ENCODE measurements at regions not wholly inside any gene's neighbourhood (a gene's known extent, or its start where the extent isn't known, plus 50 kb on each side); places are given as distances from the start of the nearest gene placed in this dataset.

GRCh38 chr13:39951301-39951700 is 295.8 kb downstream of the COG6 start:
- Histone ChIP-seq H3K9me3 (no peaks in the 10 kb centered on the region), H3K27me3 (no peaks in the 10 kb centered on the region), H3K4me3 (no peak overlapping the region), H3K36me3 (no peaks in the 10 kb centered on the region), H3K27ac (peak overlapping the region in 1 of 4 donors; percentile 17), H3K4me1 (no peaks in the 10 kb centered on the region)
- TF ChIP-seq POLR2A (IDR thresholded peaks at IDR 0.05), result no peak
- no peak for TF ChIP-seq CTCF (IDR thresholded peaks at IDR 0.05)
- no peak for DNase-seq

- no peak for DNase-seq
- H3K27me3 ChIP-seq, result no peaks in the 10 kb centered on the region
- H3K4me1 ChIP-seq, result no peaks in the 10 kb centered on the region
- H3K4me3 ChIP-seq, result no peak overlapping the region
- no peaks in the 10 kb centered on the region for H3K36me3 ChIP-seq
- peak overlapping the region in 3 of 4 donors; percentile 8 to 29 (median 17) for H3K27ac ChIP-seq
- no peaks in the 10 kb centered on the region for H3K9me3 ChIP-seq
- TF ChIP-seq POLR2A (IDR thresholded peaks at IDR 0.05), result no peak
- TF ChIP-seq CTCF (IDR thresholded peaks at IDR 0.05), result no peak
These were observed 297.1 kb downstream of the COG6 start for GRCh38 chr13:39952249-39953233.

GRCh38 chr13:39954476-39954875 is 299.0 kb downstream of the COG6 start:
- DNase-seq, result no peak
- H3K4me3 ChIP-seq, result no peak overlapping the region
- no peaks in the 10 kb centered on the region for H3K4me1 ChIP-seq
- no peaks in the 10 kb centered on the region for H3K9me3 ChIP-seq
- no peaks in the 10 kb centered on the region for H3K36me3 ChIP-seq
- H3K27ac ChIP-seq, result no peak overlapping the region
- TF ChIP-seq CTCF (IDR thresholded peaks at IDR 0.05) (no peak), POLR2A (IDR thresholded peaks at IDR 0.05) (no peak)
- no peaks in the 10 kb centered on the region for H3K27me3 ChIP-seq

GRCh38 chr13:39955560-39955959 is 300.1 kb downstream of the COG6 start:
- H3K4me3 ChIP-seq, result no peak overlapping the region
- no peaks in the 10 kb centered on the region for H3K4me1 ChIP-seq
- DNase-seq, result no peak
- no peaks in the 10 kb centered on the region for H3K36me3 ChIP-seq
- H3K9me3 ChIP-seq, result no peaks in the 10 kb centered on the region
- H3K27me3 ChIP-seq, result no peaks in the 10 kb centered on the region
- TF ChIP-seq POLR2A (IDR thresholded peaks at IDR 0.05) (no peak), CTCF (IDR thresholded peaks at IDR 0.05) (no peak)
- H3K27ac ChIP-seq, result no peak overlapping the region

- TF ChIP-seq POLR2A (IDR thresholded peaks at IDR 0.05) (no peak), CTCF (IDR thresholded peaks at IDR 0.05) (no peak)
- Histone ChIP-seq H3K27me3 (no peaks in the 10 kb centered on the region), H3K36me3 (no peaks in the 10 kb centered on the region), H3K9me3 (no peaks in the 10 kb centered on the region), H3K4me1 (no peaks in the 10 kb centered on the region), H3K4me3 (no peak overlapping the region), H3K27ac (no peak overlapping the region)
- no peak for DNase-seq
These were observed 300.6 kb downstream of the COG6 start for GRCh38 chr13:39956036-39956435.

Measured in Peyer's patch (tissue), 4 donors.